ENCODE measurements at regions not wholly inside any gene's neighbourhood (a gene's known extent, or its start where the extent isn't known, plus 50 kb on each side); places are given as distances from the start of the nearest gene placed in this dataset.
"Not testable (repeated sequence)": the region's sequence is repeated elsewhere in the genome, so short reads cannot be mapped to it uniquely, and the experiment has no call there.

GRCh38 chr2:89171174-89171519 lies 479.7 kb downstream of the RPIA start:
- TF ChIP-seq EZH2phosphoT487 (IDR thresholded peaks at IDR 0.05; ENCODE audit: borderline replicate concordance, low read length); CTCF (conservative IDR thresholded peaks at IDR 0.05; ENCODE audit: low read depth, low read length): not testable (repeated sequence)
